Smooth muscle cell (in vitro differentiated cells): ENCODE measurements at regions not wholly inside any gene's neighbourhood (a gene's known extent, or its start where the extent isn't known, plus 50 kb on each side); places are given as distances from the start of the nearest gene placed in this dataset.

ENCODE experiments used
- DNase-seq: peaks from one replicate; lab custom pipeline; 2025; ENCODE audit not compliant: unreplicated experiment; lab: John Stamatoyannopoulos, UW
- H2AFZ ChIP-seq: fragments of 200-600 bp; sonication (generic); 2 replicates; pipeline ENCODE4 v1.6.0; 2016; ENCODE audit warnings: antibody characterized with exemption, low read depth, mild to moderate bottlenecking
- H3F3A ChIP-seq: fragments of 200-600 bp; sonication (generic); 2 replicates; pipeline ENCODE4 v1.6.0; 2017; ENCODE audit warnings: antibody characterized with exemption, low read depth
- H3K27ac ChIP-seq: fragments of 200-600 bp; sonication (generic); 2 replicates; pipeline ENCODE4 v1.5.1; 2016; ENCODE audit warnings: low read depth, mild to moderate bottlenecking
- H3K27me3 ChIP-seq: fragments of 200-600 bp; sonication (generic); 2 replicates; pipeline ENCODE4 v1.6.1; 2016; ENCODE audit warnings: low read depth, mild to moderate bottlenecking
- H3K36me3 ChIP-seq: fragments of 200-600 bp; sonication (generic); 2 replicates; pipeline ENCODE4 v1.5.1; 2016; ENCODE audit warnings: low read depth
- H3K4me1 ChIP-seq: fragments of 200-600 bp; sonication (generic); 2 replicates; pipeline ENCODE4 v1.5.1; 2016; ENCODE audit warnings: low read depth
- H3K4me2 ChIP-seq: fragments of 200-600 bp; sonication (generic); 2 replicates; pipeline ENCODE4 v1.6.0; 2016; ENCODE audit warnings: mild to moderate bottlenecking
- H3K4me3 ChIP-seq: fragments of 200-600 bp; sonication (generic); 2 replicates; pipeline ENCODE4 v1.5.1; 2016; ENCODE audit warnings: mild to moderate bottlenecking
- H3K79me2 ChIP-seq: fragments of 200-600 bp; sonication (generic); 2 replicates; pipeline ENCODE4 v1.6.0; 2016; ENCODE audit warnings: low read depth, mild to moderate bottlenecking
- H3K9ac ChIP-seq: fragments of 200-600 bp; sonication (generic); 2 replicates; pipeline ENCODE4 v1.6.0; 2016; ENCODE audit warnings: low read depth
- H3K9me3 ChIP-seq: fragments of 200-600 bp; sonication (generic); replicated peaks from 2 replicates; pipeline ENCODE4 v1.5.1; 2016; ENCODE audit warnings: low read depth
- H4K20me1 ChIP-seq: fragments of 200-600 bp; sonication (generic); 2 replicates; pipeline ENCODE4 v1.6.0; 2016; ENCODE audit warnings: low read depth
- WGBS: methylation state at CpG from one replicate; pipeline ENCODE4 v1.1.7; 2016; ENCODE audit warnings: low lambda C conversion rate; 5-methylcytosine and 5-hydroxymethylcytosine counted together
- TF ChIP-seq, protein P1 (sequence below): fragments of 200-600 bp; sonication (generic); IDR thresholded peaks from 2 replicates; pipeline ENCODE4 v1.5.1; 2017; ENCODE audit warnings: borderline replicate concordance, mild to moderate bottlenecking, antibody characterized with exemption; ENCODE audit not compliant: insufficient read depth, poor library complexity, severe bottlenecking

- Histone ChIP-seq H3K27ac (no peak overlapping the region), H3K4me3 (no peak overlapping the region), H2AFZ (no peak overlapping the region), H3K9me3 (no peaks in the 10 kb centered on the region), H3K4me2 (no peak overlapping the region), H3K9ac (no peak overlapping the region), H3F3A (no peaks in the 10 kb centered on the region), H4K20me1 (no peaks in the 10 kb centered on the region), H3K27me3 (no peaks in the 10 kb centered on the region), H3K36me3 (no peaks in the 10 kb centered on the region), H3K79me2 (no peaks in the 10 kb centered on the region), H3K4me1 (no peaks in the 10 kb centered on the region)
- no peak for DNase-seq
- WGBS: 96% methylated on average over 6 of the region's 6 CpGs
- TF ChIP-seq, protein P1, sequence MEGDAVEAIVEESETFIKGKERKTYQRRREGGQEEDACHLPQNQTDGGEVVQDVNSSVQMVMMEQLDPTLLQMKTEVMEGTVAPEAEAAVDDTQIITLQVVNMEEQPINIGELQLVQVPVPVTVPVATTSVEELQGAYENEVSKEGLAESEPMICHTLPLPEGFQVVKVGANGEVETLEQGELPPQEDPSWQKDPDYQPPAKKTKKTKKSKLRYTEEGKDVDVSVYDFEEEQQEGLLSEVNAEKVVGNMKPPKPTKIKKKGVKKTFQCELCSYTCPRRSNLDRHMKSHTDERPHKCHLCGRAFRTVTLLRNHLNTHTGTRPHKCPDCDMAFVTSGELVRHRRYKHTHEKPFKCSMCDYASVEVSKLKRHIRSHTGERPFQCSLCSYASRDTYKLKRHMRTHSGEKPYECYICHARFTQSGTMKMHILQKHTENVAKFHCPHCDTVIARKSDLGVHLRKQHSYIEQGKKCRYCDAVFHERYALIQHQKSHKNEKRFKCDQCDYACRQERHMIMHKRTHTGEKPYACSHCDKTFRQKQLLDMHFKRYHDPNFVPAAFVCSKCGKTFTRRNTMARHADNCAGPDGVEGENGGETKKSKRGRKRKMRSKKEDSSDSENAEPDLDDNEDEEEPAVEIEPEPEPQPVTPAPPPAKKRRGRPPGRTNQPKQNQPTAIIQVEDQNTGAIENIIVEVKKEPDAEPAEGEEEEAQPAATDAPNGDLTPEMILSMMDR: no peak
Observed at GRCh38 chr9:82789155-82789824, 273.7 kb downstream of the RASEF start.

- no peak overlapping the region for H3K4me3 ChIP-seq
- H3K4me2 ChIP-seq: no peak overlapping the region
- WGBS: 73% methylated on average over 1 of the region's 1 CpG
- H3F3A ChIP-seq: no peaks in the 10 kb centered on the region
- no peaks in the 10 kb centered on the region for H3K79me2 ChIP-seq
- no peaks in the 10 kb centered on the region for H3K36me3 ChIP-seq
- no peak overlapping the region for H3K9ac ChIP-seq
- H3K4me1 ChIP-seq: no peaks in the 10 kb centered on the region
- H3K9me3 ChIP-seq: no peaks in the 10 kb centered on the region
- no peak for DNase-seq
- H2AFZ ChIP-seq: no peak overlapping the region
- TF ChIP-seq, protein P1: no peak
- no peaks in the 10 kb centered on the region for H4K20me1 ChIP-seq
- H3K27ac ChIP-seq: no peak overlapping the region
- H3K27me3 ChIP-seq: no peaks in the 10 kb centered on the region
Observed at GRCh38 chr9:82790875-82791274, 272.1 kb downstream of the RASEF start.

DNA sequence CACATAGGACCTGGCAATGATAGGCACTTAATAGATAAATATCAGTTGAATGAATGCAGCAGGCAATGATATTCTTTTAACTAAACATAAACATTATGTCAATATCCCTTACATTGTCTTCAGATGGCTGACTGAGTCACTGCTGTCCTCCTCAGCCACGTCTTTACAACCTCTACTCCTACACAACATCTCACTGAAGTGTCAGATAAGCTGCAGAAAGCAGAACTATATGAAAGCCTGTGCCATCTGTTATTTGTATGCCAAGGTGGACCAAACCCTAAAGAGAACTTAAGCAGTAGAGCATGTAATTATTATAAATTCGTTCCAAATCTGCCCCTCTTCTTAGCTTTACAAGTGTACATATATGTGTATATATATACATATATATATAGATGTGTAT, 271.2 kb downstream of the RASEF start:
- WGBS: 67% methylated on average over 2 of the region's 2 CpGs
- TF ChIP-seq, protein P1: no peak
- Histone ChIP-seq H3K9me3 (no peaks in the 10 kb centered on the region), H3K4me1 (no peaks in the 10 kb centered on the region), H4K20me1 (no peaks in the 10 kb centered on the region), H3K79me2 (no peaks in the 10 kb centered on the region), H3K36me3 (no peaks in the 10 kb centered on the region), H3K27ac (no peak overlapping the region), H3F3A (no peaks in the 10 kb centered on the region), H2AFZ (no peak overlapping the region), H3K4me2 (no peak overlapping the region), H3K4me3 (no peak overlapping the region), H3K27me3 (no peaks in the 10 kb centered on the region), H3K9ac (no peak overlapping the region)
- DNase-seq: no peak

DNA sequence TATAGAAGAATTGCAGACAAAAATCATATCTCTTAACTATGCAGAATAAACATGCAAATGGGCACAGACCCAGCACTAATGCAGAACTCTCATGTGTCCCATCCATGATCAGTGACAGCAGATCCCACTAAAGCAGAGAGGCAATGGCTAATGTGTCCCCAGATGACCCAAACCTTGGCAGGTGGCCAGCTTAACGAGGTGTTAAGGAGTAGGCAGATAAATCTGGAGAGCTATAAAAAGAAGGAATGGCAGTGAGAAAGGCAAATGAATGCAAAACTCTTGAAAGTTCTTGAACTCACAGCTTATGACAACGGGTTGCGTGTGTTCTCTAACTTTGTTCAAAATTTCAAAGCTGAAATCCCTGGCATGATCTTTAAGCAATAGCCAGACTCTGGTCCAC, 265.4 kb downstream of the RASEF start:
- H3F3A ChIP-seq: no peaks in the 10 kb centered on the region
- H3K9me3 ChIP-seq: no peaks in the 10 kb centered on the region
- no peaks in the 10 kb centered on the region for H3K4me1 ChIP-seq
- DNase-seq: no peak
- H4K20me1 ChIP-seq: no peaks in the 10 kb centered on the region
- TF ChIP-seq, protein P1: no peak
- H3K27ac ChIP-seq: no peak overlapping the region
- H3K9ac ChIP-seq: no peak overlapping the region
- H3K36me3 ChIP-seq: no peaks in the 10 kb centered on the region
- WGBS: 85% methylated on average over 3 of the region's 3 CpGs
- H2AFZ ChIP-seq: no peak overlapping the region
- no peak overlapping the region for H3K4me3 ChIP-seq
- no peaks in the 10 kb centered on the region for H3K27me3 ChIP-seq
- no peaks in the 10 kb centered on the region for H3K79me2 ChIP-seq
- no peak overlapping the region for H3K4me2 ChIP-seq
